ENCODE measurements at regions not wholly inside any gene's neighbourhood (a gene's known extent, or its start where the extent isn't known, plus 50 kb on each side); places are given as distances from the start of the nearest gene placed in this dataset.
"Not testable (repeated sequence)": the region's sequence is repeated elsewhere in the genome, so short reads cannot be mapped to it uniquely, and the experiment has no call there.

- DNase-seq: no peak
These were observed 180.5 kb downstream of the CEMIP2 start for GRCh38 chr9:71587576-71588362.

DNA sequence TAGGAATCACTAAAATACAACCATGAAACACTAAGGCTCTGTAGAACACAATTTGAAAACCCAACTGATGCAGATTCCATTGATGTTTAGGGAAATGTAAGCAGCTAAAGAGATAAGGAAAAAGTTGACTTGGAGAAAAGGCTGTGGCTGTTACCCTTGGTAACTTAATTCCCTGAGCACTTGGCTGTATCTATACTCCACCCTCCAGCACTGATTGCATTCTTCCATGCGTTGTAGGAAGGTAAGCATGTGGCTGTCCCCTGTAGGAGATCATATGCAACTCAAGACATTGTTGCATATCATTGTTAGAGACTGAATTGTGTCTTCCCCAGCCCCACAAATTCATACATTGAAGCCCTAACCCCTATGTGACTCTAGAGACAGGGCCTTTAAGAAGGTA lies 184.5 kb downstream of the CEMIP2 start:
- no peak for DNase-seq

GRCh38 chr9:71582347-71582746 lies 186.0 kb downstream of the CEMIP2 start:
- DNase-seq: no peak

DNA sequence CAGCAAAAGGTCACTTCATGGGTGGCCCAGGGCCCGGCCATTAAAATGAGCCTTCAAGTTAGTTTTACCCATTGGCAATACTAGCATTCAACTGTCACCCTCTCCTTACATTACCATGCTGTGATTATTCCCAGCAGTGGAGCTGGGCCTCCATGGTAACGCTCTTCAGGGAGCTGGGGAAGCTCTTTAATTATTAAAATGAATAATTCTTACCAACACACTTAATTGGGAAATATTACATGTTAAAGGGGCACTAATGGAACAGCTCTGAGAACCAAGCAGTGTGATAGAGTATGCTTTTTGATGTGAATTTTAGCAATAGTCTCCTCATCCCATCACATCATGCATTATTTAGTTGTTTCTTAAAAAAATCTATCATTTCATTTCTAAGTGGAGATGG lies 187.2 kb downstream of the CEMIP2 start:
- no peak for DNase-seq

- no peak for DNase-seq
These were observed 197.1 kb downstream of the CEMIP2 start for GRCh38 chr9:71571186-71571585.

DNA sequence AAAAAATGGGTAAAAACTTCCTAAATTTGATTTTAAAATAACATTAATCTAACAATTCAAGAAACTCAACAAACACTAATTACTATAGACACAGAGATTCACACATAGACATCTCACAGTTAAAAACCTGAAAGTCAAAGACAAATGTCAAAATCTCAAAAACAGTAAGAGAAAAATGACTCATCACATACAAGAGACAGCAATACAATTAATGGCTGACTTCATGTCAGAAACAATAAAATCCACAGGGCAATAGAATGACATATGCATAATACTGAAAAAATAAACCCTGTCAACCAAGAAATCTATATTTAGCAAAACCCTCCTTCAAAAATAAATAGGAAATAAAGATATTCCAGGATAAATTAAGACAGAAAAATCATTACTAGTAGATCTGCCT lies 200.4 kb downstream of the CEMIP2 start:
- no peak for DNase-seq

GRCh38 chr9:71562140-71562539 lies 206.2 kb downstream of the CEMIP2 start:
- DNase-seq: no peak

DNA sequence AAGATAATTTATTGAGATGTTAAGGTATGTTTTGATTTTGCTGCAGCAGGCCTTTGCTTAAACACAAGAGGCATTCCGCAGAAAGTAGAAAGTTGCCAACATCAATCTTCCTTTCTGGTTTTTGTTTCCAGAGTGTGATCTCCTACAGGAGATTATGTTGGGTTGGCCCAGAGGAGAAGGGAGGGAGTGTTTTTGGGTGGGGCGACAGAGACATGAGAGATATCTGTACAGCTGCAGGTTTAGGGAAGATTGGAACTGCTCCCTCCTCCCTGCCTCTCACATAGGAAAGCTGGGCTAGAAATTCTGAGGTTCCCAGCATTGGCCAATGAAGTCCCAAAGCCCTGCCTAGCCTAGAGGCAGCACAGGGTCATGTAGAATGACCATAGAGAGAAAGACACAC lies 211.0 kb downstream of the CEMIP2 start:
- DNase-seq: no peak

DNA sequence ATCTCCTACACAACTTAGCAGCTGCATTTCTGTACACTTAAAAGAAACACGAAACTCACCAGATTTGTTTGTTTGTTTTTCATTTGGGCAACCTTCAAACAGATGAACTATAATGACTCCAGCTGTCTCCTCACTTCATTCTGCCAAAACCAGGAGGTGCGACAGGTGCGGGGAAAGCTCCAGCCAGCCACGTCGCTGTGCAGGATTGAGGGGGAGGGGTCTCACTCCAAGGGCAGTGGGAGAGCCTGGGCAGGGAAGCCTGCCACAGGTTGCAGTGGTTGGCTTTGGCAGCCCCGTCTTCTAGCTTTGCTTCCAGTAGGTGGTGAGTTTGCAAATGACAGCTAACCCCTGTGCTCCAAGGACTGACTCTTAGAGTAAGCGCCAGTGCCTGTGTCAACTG lies 215.8 kb downstream of the CEMIP2 start:
- DNase-seq: no peak

DNA sequence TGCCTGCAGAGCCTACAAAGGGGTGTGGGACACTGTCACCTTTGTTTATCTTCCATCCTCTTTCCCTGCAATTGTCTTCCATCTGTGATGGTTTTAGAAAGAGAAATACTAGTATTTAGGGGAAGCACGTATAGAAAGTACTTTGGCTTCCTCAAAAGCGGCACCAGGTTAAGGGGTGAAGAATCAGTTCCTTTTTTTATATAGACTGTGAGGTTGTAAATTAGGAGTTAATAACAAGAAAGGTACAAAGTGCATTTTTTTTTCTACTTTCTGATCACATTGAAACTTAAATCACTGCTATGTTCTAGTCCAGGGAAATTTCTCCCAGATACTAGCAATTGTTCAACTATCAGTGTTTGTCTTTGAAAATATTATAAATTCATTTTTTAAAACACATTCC lies 219.3 kb downstream of the CEMIP2 start:
- DNase-seq: no peak

DNA sequence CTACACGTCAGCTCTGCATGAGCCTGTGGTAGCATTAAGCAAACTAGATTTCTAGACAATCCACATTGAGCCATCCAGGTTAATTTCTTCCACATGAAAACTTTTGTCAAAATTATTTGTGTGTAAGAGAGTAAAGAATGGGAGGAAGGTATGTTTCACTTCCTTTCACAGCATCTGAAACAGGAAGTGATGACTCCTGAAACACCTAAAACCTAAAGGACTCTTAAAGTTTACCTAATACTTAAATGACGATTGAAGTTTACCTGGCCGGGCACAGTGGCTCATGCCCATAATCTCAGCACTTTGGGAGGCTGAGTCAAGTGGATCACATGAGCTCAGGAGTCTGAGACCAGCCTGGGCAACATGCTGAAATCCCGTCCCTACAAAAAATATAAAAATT lies 223.8 kb downstream of the CEMIP2 start:
- no peak for DNase-seq

DNA sequence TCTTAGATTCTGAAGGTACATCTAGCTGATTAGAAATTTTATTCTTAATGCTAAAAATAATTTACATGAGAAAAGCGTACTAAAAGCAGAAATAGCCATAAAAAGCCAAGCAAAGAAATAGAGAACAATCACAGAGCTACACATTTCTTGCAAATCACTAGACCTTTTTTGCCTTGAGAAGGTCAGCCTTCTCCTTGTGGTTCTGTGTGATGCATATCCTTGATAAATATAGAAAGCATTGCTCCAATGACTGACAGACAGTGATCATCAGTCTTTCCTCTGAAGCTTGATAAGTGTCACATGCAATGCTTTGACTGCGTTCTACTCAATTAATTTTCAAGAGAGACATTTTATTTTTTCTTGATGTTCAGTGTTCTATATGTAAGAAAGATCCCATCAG lies 226.9 kb downstream of the CEMIP2 start:
- DNase-seq: no peak

GRCh38 chr9:71524996-71525580 lies 243.2 kb downstream of the CEMIP2 start:
- DNase-seq: no peak

DNA sequence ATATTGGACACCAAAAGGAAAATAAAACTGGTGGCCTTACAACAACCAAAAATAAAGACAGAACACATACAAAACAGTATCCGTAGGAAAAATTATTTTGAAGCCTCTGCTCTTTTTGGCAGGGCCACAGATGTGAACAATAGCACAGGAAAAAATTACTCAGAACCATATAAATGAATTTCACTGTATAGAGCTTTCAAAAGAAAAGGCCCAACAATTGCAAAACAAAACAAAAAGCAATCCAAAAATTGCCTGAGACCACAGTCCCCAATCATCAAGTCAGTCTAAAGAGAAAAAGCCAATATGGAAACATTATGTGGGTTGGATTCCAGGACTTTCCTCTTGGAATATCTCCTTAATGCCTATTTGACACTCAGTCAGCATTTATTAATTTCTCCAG lies 243.8 kb downstream of the CEMIP2 start:
- no peak for DNase-seq

GRCh38 chr9:71521132-71521531 lies 247.2 kb downstream of the CEMIP2 start:
- DNase-seq: no peak

GRCh38 chr9:71519098-71519696 lies 249.1 kb downstream of the CEMIP2 start:
- DNase-seq: no peak

GRCh38 chr9:71518045-71518827 lies 250.1 kb downstream of the CEMIP2 start:
- no peak for DNase-seq

DNA sequence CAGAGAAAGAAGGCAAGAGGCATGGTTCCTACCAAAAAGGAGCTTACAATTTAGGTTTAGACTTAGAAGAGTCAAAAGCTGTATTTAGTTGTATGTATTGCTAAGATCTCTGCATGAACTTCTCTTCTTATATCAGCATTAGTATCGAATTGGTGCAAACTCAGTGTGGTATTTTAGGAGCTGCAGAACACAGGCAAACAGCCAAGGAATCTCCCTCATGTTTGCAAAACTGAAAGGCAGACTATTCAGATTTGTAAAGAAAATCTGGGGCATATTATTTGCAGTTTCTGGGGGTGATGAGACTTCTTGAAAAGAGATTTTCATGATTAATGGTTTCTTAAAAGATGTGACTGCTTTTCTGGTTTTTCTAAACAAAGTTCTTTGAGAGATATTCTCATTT lies 252.7 kb downstream of the CEMIP2 start:
- no peak for DNase-seq

DNA sequence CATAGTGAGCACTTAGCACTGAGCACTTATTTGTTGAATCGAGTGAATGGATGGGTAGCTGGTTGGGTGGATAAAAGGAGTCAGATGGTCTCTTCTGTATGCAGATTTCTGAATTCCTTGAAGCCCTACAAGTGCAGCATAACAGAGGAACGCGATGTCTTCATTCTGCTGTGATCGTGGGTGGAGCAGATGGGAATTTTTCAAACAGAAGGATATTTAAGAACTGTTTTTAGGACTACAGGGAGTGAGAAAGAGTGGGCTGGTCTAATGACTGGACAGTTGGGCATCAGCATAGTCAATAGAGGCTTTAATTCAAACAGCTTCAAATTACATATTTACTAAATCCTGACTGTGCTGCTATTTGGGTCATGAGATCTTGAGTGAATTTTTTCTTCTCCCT lies 253.2 kb downstream of the CEMIP2 start:
- DNase-seq: no peak

GRCh38 chr9:71514344-71514975 lies 253.9 kb downstream of the CEMIP2 start:
- no peak for DNase-seq

GRCh38 chr9:71509054-71509453 lies 259.3 kb downstream of the CEMIP2 start:
- no peak for DNase-seq

DNA sequence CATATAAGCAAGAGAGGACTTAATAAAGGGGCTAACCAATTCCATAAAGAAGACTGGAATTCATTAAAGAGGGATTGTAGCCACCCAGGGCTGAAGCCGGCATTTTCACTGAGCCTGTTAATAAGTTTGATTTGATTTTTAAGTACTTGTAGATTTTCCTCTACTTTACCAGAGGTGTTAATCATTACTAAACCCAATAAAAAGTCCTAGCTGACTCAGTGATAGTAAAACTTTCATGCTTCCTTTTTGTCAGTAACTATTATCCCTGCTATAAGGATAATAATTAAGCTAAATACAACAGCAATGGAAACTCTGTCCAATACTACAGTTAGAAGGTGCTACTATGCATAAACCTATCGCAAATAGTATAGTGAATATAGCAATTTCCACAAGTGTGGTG lies 260.2 kb downstream of the CEMIP2 start:
- not testable (repeated sequence) for DNase-seq

- no peak for DNase-seq
These were observed 261.5 kb downstream of the CEMIP2 start for GRCh38 chr9:71506821-71507220.
